HG02938 (cell line): ENCODE measurements at regions not wholly inside any gene's neighbourhood (a gene's known extent, or its start where the extent isn't known, plus 50 kb on each side); places are given as distances from the start of the nearest gene placed in this dataset.
"Not testable (repeated sequence)": the region's sequence is repeated elsewhere in the genome, so short reads cannot be mapped to it uniquely, and the experiment has no call there.

ENCODE experiments used
- ATAC-seq: cut with Tn5 transposase; IDR thresholded peaks from one replicate; pipeline ENCODE4 v1.9.1; 2021; ENCODE audit warnings: mild to moderate bottlenecking, moderate library complexity; ENCODE audit not compliant: unreplicated experiment

DNA sequence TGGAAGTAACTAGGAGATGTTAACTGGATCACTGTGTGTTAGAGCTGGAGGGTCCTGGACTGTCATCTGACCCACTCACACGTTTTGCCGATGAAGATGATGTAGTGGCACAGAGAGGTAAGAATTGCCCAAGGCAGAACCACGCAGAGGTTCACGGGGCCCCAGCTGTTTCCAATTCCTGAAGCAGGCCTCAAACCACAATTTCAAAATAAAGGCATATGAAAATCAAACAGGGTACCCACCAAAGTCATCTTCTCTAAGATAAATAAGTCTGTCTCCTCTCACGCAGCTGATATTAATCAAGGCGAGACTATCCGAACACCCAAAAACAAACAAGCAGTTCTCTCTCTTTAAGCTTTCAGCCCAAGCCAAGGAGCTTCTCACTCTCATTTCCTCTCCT is 113.3 kb upstream of the JCAD start:
- no peak for ATAC-seq

DNA sequence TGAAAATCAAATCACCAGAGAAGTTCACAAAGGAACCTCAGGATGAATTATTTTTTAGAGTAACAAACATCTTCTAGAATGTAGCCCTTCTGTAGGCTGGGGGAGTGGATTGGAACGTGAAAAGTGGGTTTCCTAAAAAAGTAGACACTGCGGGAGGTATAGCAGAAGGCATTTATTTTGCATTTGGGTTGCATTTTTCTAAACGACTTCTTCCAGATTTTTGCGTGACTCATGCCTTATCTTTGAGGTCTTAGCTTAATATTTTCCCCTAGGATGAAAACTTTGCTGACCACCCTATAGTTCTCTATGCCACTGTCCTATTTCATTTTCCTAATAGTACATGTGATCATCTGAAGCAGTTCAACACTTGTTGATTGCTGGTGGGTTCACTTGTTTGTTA is 112.7 kb upstream of the JCAD start:
- no peak for ATAC-seq

DNA sequence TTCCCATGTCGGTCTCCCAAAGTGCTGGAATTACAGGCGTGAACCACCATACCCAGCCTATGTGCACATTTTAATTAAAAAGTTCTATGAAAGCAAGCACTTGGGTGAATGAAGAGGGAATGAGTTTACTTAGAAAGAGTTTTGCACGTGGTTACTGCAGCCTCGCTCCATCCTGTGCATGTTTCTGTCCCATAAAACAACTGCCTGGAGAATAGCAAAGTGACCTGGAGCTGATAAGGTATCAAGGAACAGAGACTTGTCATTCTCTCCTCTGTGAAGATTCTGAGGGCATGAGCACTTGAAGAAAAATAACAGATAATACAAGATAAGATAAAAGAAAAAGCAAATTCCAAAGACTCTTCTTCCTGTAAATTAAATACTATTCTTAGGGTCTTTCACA is 112.2 kb upstream of the JCAD start:
- ATAC-seq: no peak

DNA sequence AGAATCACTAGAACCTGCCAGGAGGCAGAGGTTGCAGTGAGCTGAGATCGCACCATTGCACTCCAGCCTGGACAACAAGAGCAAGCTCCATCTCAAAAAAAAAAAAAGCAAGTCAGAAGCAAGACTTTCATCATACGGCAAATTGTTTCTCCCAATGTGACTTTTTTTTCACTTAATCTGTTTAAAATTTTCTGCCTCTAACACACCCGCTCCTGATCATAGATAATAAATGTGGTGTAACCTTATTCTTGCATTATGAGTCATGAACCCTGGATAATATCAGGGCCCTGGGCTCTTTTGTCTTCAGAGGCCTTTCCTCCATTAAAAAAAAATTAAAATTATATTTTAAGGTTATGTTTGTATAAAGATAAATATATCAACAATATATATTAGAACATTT is 111.4 kb upstream of the JCAD start:
- ATAC-seq: no peak

DNA sequence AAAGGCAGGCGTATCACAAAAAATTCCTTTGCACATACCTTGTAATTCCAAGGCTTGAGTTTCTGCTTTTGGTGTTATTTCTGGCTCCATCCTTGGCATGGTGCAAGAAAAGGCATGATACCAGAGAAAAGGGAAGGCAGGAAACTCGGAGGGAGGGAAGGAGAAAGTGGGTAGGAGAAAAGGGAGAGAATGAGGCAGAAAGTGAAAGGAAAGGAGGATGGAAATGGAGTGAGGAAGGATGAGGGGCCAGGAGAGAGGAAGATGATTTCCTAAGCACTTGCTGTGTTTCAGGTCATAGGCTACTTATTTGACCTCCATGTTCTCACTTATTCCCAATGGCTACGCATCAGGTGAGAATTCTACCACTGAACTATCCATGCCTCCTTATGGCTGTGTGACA is 110.8 kb upstream of the JCAD start:
- ATAC-seq: no peak

DNA sequence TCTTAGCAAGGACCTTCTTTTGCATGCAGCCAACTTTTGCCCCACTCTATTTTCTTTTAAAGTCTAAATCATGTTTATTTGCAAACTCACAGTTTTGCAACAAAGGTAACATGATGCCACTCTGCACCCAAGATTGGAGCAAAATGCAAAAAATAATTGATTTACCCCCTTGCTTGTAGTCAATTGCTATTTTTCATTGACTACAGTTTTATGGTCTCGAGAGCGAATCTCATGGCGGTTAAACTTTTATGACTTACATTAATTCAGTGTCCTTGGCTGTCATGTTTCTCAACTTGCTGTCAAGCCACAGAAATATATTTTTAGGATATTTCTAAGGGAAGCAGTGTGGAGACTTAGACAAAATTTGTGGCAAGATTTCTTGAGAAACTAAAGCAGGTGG is 110.0 kb upstream of the JCAD start:
- ATAC-seq: no peak

DNA sequence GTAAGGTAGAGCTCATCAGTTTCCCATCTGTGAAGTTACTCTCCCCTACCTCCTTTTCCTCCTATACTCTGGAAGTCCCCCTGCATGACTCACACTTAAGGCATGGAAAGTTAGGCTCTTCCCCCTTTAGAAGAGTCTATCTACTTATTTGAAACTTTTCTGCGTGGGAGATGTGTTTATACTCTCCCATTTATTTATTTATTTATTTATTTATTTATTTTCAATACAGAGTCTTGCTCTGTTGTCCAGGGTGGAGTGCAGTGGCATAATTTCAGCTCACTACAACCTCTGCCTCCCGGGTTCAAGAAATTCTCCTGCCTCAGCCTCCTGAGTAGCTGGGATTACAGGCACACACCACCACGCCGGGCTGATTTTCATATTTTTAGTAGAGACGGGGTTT is 107.5 kb upstream of the JCAD start:
- no peak for ATAC-seq

DNA sequence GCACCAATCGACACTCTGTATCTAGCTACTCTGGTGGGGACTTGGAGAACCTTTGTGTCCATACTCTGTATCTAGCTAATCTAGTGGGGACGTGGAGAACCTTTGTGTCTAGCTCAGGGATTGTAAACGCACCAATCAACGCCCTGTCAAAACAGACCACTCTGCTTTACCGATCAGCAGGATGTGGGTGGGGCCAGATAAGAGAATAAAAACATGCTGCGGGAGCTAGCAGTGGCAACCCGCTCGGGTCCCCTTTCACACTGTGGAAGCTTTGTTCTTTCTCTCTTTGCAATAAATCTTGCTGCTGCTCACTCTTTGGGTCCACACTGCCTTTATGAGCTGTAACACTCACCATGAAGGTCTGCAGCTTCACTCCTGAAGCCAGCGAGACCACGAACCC is 104.0 kb upstream of the JCAD start:
- ATAC-seq: not testable (repeated sequence)

DNA sequence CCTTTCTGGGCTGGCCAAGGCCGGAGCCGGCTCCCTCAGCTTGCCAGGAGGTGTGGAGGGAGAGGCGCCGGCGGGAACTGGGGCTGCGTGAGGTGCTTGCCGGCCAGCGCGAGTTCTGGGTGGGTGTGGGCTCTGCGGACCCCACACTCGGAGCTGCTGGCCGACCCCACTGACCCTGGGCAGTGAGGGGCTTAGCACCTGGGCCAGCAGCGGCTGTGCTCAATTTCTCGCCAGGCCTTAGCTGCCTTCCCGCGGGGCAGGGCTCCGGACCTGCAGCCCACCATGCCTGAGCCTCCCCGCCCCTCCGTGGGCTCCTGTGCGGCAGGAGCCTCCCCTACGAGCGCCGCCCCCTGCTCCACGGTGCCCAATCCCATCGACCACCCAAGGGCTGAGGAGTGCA is 103.4 kb upstream of the JCAD start:
- ATAC-seq: not testable (repeated sequence)

DNA sequence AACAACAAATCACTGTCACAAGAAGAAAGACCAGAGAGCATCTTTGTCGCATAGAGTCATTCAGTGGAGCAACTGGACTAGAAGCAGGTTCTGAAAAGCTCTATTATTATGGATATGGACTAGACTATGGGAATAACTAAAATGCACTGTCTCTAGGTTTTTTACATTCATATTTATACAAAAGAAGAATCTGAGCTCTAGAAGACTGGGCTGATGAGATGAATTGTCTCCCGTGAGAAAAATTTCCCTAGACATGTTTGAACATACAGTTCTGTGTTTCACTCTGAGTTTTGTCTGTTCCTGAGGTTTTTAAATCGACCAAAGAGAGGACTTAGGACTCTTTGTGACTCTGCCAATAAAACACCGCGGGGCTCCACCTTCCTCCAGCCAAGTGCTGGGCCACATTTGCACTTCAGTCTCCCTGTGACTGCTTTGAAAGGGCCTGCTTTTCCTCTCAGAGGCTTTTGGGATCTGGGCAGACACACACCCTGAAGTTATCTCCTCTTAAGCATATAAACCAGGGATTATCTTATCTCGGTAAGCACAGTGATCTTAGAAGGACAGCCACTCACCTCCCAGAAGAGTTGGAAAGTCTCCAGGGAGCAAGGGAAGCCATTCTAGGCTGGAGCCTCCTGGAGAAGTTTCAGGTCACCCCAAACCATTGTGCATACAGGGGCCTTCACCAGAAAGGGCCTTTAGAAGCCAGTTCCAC is 101.0 kb upstream of the JCAD start:
- ATAC-seq: no peak

DNA sequence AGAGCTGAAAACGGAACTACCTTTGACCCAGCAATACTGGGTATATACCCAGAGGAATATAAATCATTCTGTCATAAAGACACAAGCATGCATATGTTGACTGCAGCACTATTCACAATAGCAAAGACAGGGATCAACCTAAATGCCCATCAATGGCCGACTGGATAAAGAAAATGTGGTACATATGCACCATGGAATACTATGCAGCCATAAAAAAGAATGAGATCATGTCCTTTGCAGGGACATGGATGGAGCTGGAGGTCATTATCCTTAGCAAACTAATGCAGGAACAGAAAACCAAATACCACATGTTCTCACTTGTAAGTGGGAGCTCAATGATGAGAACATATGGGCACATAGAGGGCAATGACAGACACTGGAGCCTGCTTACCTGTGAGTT is 100.2 kb upstream of the JCAD start:
- not testable (repeated sequence) for ATAC-seq

DNA sequence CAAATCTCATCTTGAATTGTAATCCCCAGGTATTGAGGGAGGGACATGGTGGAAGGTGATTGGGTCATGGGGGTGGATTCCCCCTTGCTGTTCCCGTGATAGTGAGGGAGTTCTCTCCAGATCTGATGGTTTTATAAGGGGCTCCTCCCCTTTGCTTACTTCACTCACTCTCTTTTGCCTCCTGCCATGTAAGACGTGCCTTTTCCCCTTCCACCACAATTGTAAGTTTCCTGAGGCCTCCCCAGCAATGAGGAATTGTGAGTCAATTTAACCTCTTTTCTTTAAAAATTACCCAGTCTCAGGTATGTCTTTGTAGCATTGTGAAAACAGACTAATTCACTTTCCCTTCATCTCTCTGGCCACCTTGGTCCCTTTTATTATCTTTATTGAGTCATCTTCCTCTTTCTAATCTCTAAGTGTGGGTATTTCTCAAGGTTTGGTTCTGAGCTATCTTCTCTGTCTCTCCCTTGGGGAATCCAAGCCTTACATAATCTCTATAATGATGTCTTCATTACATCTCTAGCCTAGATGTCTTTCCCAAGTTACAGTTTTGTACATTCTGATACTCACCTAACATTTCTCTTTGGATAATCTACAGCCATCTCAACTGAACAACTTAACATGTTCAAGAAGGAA is 99.1 kb upstream of the JCAD start:
- ATAC-seq: no peak

DNA sequence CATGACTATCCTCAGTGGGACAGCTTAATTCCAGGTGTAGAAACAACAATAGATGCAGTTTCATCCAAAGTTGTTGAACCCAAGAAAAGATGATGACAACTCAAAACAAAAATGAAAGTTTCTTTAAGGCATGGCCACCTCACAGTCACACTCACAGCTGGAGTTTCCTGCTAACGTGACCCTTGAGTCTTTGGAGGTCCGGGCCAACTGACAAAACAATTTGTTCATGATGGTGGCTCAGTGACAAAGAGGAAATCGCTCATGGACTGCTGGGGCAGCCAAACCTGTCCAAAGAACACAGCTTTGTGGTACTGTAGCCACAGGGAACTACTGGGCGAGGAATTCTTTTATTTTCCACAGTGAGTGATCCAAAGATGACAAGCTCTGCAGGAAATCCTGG is 96.0 kb upstream of the JCAD start:
- no peak for ATAC-seq

DNA sequence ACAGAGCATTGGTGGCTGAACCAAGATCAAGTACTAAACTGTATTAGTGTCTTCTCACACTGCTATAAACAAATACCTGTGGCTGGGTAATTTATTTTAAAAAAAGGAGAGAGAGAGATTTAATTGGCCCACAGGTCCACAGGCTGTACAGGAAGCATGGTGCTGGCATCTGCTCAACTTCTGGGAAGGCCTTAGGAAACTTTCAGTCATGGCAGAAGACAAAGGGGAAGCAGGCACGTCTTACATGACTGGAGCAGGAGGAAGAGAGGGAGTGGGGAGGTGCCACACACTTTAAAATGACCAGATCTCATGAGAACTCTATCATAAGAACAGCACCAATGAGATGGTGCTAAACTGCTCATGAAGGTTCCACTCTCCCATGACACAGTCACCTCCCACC is 95.2 kb upstream of the JCAD start:
- ATAC-seq: no peak

DNA sequence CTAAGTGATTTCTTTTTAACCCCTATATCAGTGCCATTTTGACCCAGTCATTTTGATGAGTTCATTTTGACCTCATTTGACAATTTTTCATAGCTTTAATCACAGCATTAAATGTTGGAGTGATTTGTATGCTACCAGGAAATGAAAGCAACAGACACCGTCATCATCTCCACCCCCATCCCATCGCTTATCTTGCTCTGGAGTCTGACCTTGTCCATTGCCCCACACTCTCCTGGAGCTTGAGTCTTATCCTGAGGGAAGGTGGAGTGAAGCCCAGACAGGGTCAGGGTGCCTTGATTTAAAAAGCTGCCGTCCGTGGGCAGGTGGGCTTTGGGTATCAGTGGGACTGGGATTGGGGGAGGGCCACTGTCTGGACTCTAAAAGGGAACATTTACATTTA is 94.7 kb upstream of the JCAD start:
- ATAC-seq: no peak

DNA sequence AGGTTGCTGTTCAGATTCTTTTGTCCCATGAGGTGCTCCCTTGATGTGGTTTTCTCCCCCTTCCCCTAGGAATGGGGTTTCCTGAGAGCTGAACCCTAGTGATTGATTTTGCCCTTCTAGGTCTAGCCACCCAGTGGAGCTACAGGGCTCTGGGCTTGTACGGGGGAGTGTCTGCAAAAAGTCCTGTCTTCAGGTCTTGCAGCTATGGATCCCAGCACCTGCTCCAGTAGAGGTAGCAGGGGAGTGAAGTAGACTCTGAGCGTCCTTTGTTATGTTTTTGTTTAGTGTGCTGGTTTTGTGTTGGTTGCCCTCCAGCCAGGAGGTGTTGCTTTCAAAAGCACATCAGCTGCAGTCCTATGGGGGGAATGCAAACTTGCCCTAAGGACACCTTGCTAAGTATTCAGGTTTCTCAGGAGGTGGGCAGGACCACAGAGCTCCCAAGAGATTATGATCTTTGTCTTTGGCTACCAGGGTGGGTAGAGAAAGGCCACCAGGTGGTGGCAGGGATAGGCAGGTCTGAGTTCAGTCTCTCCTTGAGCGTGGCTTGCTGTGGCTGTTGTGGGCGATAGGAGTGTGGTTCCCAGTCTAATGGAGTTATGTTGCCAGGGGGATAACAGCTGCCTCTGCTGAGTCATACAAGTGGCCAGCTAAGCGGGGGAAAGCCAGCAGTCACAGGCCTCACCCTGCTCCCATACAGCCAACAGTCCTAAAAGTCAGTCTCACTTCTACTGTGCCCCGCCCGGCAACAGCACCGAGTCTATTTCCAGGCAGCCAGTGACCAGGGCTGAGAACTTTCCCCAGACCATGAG is 92.4 kb upstream of the JCAD start:
- peak; percentile 44 for ATAC-seq

DNA sequence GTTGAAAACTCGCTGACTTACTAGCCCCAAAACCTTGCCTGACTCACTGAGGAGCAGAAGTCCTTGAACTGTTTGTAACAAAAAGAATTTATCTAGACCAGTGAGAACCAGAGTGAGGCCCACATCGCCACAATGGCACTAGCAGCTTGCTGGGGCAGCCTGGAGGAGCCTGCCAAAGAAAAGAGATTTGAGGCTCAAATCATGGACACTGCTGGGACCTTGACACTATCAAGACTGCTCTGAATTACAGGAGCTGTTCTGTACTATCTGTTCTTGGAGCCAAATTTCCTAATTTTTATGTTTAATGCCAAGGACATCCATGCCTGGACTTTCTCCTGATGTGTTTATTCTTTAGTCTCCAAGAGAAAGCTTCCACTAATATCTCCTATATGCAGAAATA is 82.0 kb upstream of the JCAD start:
- no peak for ATAC-seq

DNA sequence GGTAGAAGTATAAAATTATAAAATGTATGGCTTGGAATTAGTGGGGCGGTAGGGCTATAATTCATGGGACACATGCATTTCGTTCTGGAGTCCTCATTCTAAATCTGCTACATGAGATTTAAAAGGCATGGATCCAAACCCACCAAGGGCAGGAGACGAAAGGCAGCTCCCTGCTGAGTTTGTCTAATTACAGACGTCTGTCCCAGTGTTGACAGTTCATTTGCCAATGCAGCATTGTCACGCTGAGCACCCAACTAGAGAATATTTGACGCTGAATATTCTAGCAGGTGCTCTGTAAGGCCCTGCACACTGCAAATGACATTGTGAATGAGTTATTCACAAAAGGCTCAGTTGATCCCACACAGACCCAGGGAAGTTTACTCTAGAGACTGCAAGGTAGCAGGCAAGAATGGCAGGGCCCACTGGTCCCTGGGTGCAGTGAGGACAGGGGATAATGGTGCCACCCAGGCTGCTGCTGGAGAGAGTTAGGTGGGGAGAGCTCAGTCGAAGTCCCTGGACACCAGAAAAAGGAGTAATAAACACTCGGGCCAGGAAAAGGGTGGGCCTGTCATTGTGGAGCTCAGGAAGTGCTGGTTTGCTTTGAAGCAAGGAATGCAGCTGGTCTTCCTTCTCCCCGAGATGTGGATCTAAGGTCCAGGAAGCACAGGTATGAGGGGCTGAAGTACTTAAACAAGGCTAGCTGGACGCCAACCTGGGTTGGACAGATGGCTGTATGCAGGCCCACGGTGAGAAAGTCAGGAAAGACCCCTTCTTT is 75.0 kb upstream of the JCAD start:
- ATAC-seq: no peak

DNA sequence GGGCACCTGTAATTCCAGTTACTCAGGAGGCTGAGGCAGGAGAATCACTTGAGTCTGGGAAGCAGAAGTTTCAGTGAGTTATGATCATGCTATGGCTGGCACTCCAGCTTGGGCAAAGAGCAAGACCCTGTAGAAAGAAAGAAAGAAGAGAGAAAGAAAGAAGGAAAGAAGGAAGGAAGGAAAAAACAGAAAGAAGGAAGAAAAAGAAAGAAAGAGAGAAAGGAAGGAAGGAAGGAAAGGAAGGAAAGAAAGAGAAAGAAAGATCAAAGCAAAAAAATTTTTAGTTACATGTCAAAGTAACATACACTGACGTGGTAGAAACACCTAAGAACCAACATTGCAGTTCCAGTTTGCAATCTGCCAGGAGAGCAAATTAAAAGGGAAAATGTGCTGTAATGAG is 73.8 kb upstream of the JCAD start:
- ATAC-seq: no peak

DNA sequence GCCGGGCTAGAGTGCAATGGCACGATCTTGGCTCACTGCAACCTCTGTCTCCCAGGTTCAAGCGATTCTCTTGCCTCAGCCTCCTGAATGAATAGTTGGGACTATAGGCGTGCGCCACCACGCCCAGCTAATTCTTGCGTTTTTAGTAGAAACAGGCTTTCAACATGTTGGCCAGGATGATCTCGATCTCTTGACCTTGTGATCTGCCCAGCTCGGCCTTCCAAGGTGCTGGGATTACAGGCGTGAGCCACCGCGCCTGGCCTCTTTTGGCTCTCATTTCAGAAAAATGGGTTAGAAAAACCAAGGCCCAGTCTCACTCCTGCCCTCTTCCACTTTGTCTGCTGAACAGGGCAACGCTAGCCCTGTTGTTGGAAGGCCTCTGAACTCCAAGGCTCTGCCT is 72.0 kb upstream of the JCAD start:
- ATAC-seq: not testable (repeated sequence)

DNA sequence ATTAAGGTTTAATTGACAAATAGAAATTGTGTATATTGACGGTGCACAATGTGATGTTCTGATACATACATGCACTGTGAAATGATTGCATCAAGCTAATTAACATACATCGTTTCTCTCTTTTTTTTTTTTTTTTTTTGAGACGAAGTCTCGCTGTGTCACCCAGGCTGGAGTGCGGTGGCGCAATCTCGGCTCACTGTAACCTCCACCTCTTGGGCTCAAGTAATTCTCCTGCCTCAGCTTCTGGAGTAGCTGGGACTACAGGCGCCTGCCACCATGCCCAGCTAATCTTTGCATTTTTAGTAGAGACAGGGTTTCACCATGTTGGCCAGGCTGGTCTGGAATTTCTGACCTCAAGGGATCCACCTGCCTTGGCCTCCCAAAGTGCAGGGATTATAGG is 69.9 kb upstream of the JCAD start:
- not testable (repeated sequence) for ATAC-seq
